ENCODE measurements at regions not wholly inside any gene's neighbourhood (a gene's known extent, or its start where the extent isn't known, plus 50 kb on each side); places are given as distances from the start of the nearest gene placed in this dataset.
"Not testable (repeated sequence)": the region's sequence is repeated elsewhere in the genome, so short reads cannot be mapped to it uniquely, and the experiment has no call there.

- no peak for DNase-seq (ENCODE audit: low read depth)
These were observed 680.9 kb downstream of the TMEM121 start for GRCh38 chr14:106207316-106207715.

- no peak for DNase-seq (ENCODE audit: low read depth)
These were observed 682.4 kb downstream of the TMEM121 start for GRCh38 chr14:106208794-106209193.

- DNase-seq (ENCODE audit: low read depth) = no peak
These were observed 683.4 kb downstream of the TMEM121 start for GRCh38 chr14:106209755-106210154.

- DNase-seq (ENCODE audit: low read depth) = peak; percentile 12
These were observed 684.3 kb downstream of the TMEM121 start for GRCh38 chr14:106210650-106211049.

GRCh38 chr14:106211334-106211900 is 685.0 kb downstream of the TMEM121 start:
- DNase-seq (ENCODE audit: low read depth) = no peak

- DNase-seq (ENCODE audit: low read depth) = no peak
These were observed 688.8 kb downstream of the TMEM121 start for GRCh38 chr14:106215229-106215628.

GRCh38 chr14:106216679-106217078 is 690.3 kb downstream of the TMEM121 start:
- DNase-seq (ENCODE audit: low read depth) = no peak

GRCh38 chr14:106218174-106218573 is 691.8 kb downstream of the TMEM121 start:
- no peak for DNase-seq (ENCODE audit: low read depth)

GRCh38 chr14:106222311-106222710 is 695.9 kb downstream of the TMEM121 start:
- DNase-seq (ENCODE audit: low read depth) = no peak

GRCh38 chr14:106222731-106223130 is 696.3 kb downstream of the TMEM121 start:
- no peak for DNase-seq (ENCODE audit: low read depth)

GRCh38 chr14:106227793-106228192 is 701.4 kb downstream of the TMEM121 start:
- no peak for DNase-seq (ENCODE audit: low read depth)

GRCh38 chr14:106228541-106229158 is 702.3 kb downstream of the TMEM121 start:
- peak; percentile 15 for DNase-seq (ENCODE audit: low read depth)

- DNase-seq (ENCODE audit: low read depth) = no peak
These were observed 703.7 kb downstream of the TMEM121 start for GRCh38 chr14:106230071-106230470.

GRCh38 chr14:106233191-106233590 is 706.8 kb downstream of the TMEM121 start:
- DNase-seq (ENCODE audit: low read depth) = not testable (repeated sequence)

GRCh38 chr14:106234525-106235254 is 708.3 kb downstream of the TMEM121 start:
- not testable (repeated sequence) for DNase-seq (ENCODE audit: low read depth)

- no peak for DNase-seq (ENCODE audit: low read depth)
These were observed 709.2 kb downstream of the TMEM121 start for GRCh38 chr14:106235356-106236159.

- DNase-seq (ENCODE audit: low read depth) = no peak
These were observed 722.2 kb downstream of the TMEM121 start for GRCh38 chr14:106248321-106249192.

GRCh38 chr14:106253995-106254394 is 727.6 kb downstream of the TMEM121 start:
- not testable (repeated sequence) for DNase-seq (ENCODE audit: low read depth)

GRCh38 chr14:106257569-106257994 is 731.2 kb downstream of the TMEM121 start:
- peak; percentile 61 for DNase-seq (ENCODE audit: low read depth)

- DNase-seq (ENCODE audit: low read depth) = peak; percentile 82
These were observed 741.8 kb downstream of the TMEM121 start for GRCh38 chr14:106268013-106268727.

- DNase-seq (ENCODE audit: low read depth) = no peak
These were observed 742.6 kb downstream of the TMEM121 start for GRCh38 chr14:106269029-106269428.

Measured in activated T-cell treated with anti-CD3 and anti-CD28 coated beads for 24 hours (primary cell).